ENCODE measurements at regions not wholly inside any gene's neighbourhood (a gene's known extent, or its start where the extent isn't known, plus 50 kb on each side); places are given as distances from the start of the nearest gene placed in this dataset.

DNA sequence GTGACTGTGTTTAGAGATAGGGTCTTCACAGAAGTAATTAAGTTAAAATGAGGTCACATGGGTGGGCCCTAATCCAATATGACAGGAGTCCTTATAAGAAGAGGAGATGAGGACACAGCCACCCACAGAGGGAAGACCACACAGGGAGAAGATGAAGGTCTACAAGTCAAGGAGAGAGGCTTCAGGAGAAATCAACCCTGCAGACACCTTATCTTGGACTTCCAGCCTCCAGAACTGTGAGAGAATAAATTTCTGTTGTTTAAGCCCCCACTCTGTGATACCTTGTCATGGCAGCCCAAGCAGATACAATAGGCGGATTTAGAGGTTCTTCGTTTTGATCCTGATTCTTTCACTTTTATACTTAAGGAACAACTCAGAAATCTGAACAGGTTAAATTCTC is 63.5 kb upstream of the NEDD9 start:
- no peak for FAIRE-seq
- Histone ChIP-seq H3K79me2 (ENCODE audit: insufficient read depth, low read length) (no peaks in the 10 kb centered on the region), H3K4me3 (replicated peaks in 1 of 3; ENCODE audit: insufficient read depth in 1 of 3, low read depth in 2 of 3, low read length in 3 of 3) (no peak overlapping the region), H3K4me2 (ENCODE audit: low read depth, low read length) (no peak overlapping the region), H3K9me3 (ENCODE audit: low read length) (peaks cover 18% of the 10 kb centered on the region), H3K36me3 (replicated peaks in 1 of 2; ENCODE audit: control insufficient read depth in 1 of 2, insufficient read depth in 2 of 2, low read length in 2 of 2) (no peaks in the 10 kb centered on the region), H3K4me1 (ENCODE audit: insufficient read depth, low read length) (peaks cover 63% of the 10 kb centered on the region), H4K20me1 (ENCODE audit: insufficient read depth, low read length) (no peaks in the 10 kb centered on the region), H3K27ac (ENCODE audit: extremely low read length, insufficient read depth, low read length) (no peak overlapping the region), H3K27me3 (ENCODE audit: control insufficient read depth in 1 of 2, insufficient read depth in 2 of 2, low read length in 2 of 2) (no peaks in the 10 kb centered on the region), H2AFZ (ENCODE audit: low read length) (no peak overlapping the region), H3K9ac (ENCODE audit: insufficient read depth, low read depth, low read length) (no peak overlapping the region)
- ATAC-seq = no peak
- intact Hi-C loops (cut with micrococcal nuclease; ENCODE audit: unreplicated experiment) (loop anchor here (5.0 kb wide), 2 partner anchors 136 to 201 kb away; no protein-coding TSS in a partner anchor), in situ Hi-C loops (cut with HindIII; ENCODE audit: extremely low pct_ligation_motif_present, low pct_unique_long_range_greater_than_20kb) (no loop called here)
- POLR2A ChIA-PET = interaction anchor here (1.8 to 2.1 kb wide), 2 partner anchors 54 to 63 kb away, joined by 6 to 12 read pairs; partner anchors contain the start of gene NEDD9
- no peak for DNase-seq (ENCODE audit: low spot score)
- WGBS (ENCODE audit: low lambda C conversion rate) = 94% methylated on average over 2 of the region's 2 CpGs
- TF ChIP-seq, protein P1, sequence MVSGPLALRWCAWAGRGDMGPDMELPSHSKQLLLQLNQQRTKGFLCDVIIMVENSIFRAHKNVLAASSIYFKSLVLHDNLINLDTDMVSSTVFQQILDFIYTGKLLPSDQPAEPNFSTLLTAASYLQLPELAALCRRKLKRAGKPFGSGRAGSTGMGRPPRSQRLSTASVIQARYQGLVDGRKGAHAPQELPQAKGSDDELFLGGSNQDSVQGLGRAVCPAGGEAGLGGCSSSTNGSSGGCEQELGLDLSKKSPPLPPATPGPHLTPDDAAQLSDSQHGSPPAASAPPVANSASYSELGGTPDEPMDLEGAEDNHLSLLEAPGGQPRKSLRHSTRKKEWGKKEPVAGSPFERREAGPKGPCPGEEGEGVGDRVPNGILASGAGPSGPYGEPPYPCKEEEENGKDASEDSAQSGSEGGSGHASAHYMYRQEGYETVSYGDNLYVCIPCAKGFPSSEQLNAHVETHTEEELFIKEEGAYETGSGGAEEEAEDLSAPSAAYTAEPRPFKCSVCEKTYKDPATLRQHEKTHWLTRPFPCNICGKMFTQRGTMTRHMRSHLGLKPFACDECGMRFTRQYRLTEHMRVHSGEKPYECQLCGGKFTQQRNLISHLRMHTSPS (CRISPR knock-in tag; IDR thresholded peaks at IDR 0.05; ENCODE audit: low read depth) = 0 out of 2 replicates have a peak, but pooled peaks have one; percentile 33
- TF ChIP-seq, protein P2, sequence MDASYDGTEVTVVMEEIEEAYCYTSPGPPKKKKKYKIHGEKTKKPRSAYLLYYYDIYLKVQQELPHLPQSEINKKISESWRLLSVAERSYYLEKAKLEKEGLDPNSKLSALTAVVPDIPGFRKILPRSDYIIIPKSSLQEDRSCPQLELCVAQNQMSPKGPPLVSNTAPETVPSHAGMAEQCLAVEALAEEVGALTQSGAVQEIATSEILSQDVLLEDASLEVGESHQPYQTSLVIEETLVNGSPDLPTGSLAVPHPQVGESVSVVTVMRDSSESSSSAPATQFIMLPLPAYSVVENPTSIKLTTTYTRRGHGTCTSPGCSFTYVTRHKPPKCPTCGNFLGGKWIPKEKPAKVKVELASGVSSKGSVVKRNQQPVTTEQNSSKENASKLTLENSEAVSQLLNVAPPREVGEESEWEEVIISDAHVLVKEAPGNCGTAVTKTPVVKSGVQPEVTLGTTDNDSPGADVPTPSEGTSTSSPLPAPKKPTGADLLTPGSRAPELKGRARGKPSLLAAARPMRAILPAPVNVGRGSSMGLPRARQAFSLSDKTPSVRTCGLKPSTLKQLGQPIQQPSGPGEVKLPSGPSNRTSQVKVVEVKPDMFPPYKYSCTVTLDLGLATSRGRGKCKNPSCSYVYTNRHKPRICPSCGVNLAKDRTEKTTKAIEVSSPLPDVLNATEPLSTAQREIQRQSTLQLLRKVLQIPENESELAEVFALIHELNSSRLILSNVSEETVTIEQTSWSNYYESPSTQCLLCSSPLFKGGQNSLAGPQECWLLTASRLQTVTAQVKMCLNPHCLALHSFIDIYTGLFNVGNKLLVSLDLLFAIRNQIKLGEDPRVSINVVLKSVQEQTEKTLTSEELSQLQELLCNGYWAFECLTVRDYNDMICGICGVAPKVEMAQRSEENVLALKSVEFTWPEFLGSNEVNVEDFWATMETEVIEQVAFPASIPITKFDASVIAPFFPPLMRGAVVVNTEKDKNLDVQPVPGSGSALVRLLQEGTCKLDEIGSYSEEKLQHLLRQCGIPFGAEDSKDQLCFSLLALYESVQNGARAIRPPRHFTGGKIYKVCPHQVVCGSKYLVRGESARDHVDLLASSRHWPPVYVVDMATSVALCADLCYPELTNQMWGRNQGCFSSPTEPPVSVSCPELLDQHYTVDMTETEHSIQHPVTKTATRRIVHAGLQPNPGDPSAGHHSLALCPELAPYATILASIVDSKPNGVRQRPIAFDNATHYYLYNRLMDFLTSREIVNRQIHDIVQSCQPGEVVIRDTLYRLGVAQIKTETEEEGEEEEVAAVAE (CRISPR knock-in tag; IDR thresholded peaks at IDR 0.05; ENCODE audit: borderline replicate concordance) = no peak
- TF ChIP-seq ZNF20 (CRISPR knock-in tag; IDR thresholded peaks at IDR 0.05) = no peak
- TF ChIP-seq ZNF652 (CRISPR knock-in tag; IDR thresholded peaks at IDR 0.05; ENCODE audit: borderline replicate concordance, low read depth) = no peak
- TF ChIP-seq, protein P3, sequence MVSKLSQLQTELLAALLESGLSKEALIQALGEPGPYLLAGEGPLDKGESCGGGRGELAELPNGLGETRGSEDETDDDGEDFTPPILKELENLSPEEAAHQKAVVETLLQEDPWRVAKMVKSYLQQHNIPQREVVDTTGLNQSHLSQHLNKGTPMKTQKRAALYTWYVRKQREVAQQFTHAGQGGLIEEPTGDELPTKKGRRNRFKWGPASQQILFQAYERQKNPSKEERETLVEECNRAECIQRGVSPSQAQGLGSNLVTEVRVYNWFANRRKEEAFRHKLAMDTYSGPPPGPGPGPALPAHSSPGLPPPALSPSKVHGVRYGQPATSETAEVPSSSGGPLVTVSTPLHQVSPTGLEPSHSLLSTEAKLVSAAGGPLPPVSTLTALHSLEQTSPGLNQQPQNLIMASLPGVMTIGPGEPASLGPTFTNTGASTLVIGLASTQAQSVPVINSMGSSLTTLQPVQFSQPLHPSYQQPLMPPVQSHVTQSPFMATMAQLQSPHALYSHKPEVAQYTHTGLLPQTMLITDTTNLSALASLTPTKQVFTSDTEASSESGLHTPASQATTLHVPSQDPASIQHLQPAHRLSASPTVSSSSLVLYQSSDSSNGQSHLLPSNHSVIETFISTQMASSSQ (IDR thresholded peaks at IDR 0.05; ENCODE audit: low read depth) = no peak
- TF ChIP-seq, protein P3 (CRISPR knock-in tag; IDR thresholded peaks at IDR 0.05; ENCODE audit: borderline replicate concordance) = no peak
- CTCF ChIA-PET (ENCODE audit: low intra/inter-chr PET ratio, low total read pairs) = no interaction called here
- no TSS peak for BruUV-seq (replicated peaks)

All from HepG2 (cell line).